ENCODE measurements at regions not wholly inside any gene's neighbourhood (a gene's known extent, or its start where the extent isn't known, plus 50 kb on each side); places are given as distances from the start of the nearest gene placed in this dataset.
"Not testable (repeated sequence)": the region's sequence is repeated elsewhere in the genome, so short reads cannot be mapped to it uniquely, and the experiment has no call there.

- DNase-seq (ENCODE audit: low spot score) = no peak
These were observed 138.5 kb upstream of the NETO1 start for GRCh38 chr18:73006331-73006730.

- no peak for DNase-seq (ENCODE audit: low spot score)
These were observed 136.5 kb upstream of the NETO1 start for GRCh38 chr18:73004260-73004659.

- DNase-seq (ENCODE audit: low spot score) = no peak
These were observed 132.3 kb upstream of the NETO1 start for GRCh38 chr18:72999971-73000607.

- no peak for DNase-seq (ENCODE audit: low spot score)
These were observed 127.8 kb upstream of the NETO1 start for GRCh38 chr18:72995558-72995957.

- no peak for DNase-seq (ENCODE audit: low spot score)
These were observed 125.5 kb upstream of the NETO1 start for GRCh38 chr18:72993250-72993649.

GRCh38 chr18:72991379-72991778 lies 123.6 kb upstream of the NETO1 start:
- no peak for DNase-seq (ENCODE audit: low spot score)

GRCh38 chr18:72987570-72987969 lies 119.8 kb upstream of the NETO1 start:
- not testable (repeated sequence) for DNase-seq (ENCODE audit: low spot score)

- no peak for DNase-seq (ENCODE audit: low spot score)
These were observed 118.3 kb upstream of the NETO1 start for GRCh38 chr18:72986103-72986502.

- DNase-seq (ENCODE audit: low spot score) = no peak
These were observed 117.9 kb upstream of the NETO1 start for GRCh38 chr18:72985686-72986085.

GRCh38 chr18:72984290-72984689 lies 116.5 kb upstream of the NETO1 start:
- no peak for DNase-seq (ENCODE audit: low spot score)

- no peak for DNase-seq (ENCODE audit: low spot score)
These were observed 106.1 kb upstream of the NETO1 start for GRCh38 chr18:72973841-72974240.

GRCh38 chr18:72965616-72966015 lies 97.8 kb upstream of the NETO1 start:
- DNase-seq (ENCODE audit: low spot score) = no peak

GRCh38 chr18:72958195-72958594 lies 90.4 kb upstream of the NETO1 start:
- not testable (repeated sequence) for DNase-seq (ENCODE audit: low spot score)

- no peak for DNase-seq (ENCODE audit: low spot score)
These were observed 80.7 kb upstream of the NETO1 start for GRCh38 chr18:72948439-72948838.

- DNase-seq (ENCODE audit: low spot score) = no peak
These were observed 75.0 kb upstream of the NETO1 start for GRCh38 chr18:72942766-72943165.

- no peak for DNase-seq (ENCODE audit: low spot score)
These were observed 73.2 kb upstream of the NETO1 start for GRCh38 chr18:72940986-72941385.

GRCh38 chr18:72940509-72940908 lies 72.7 kb upstream of the NETO1 start:
- DNase-seq (ENCODE audit: low spot score) = no peak

GRCh38 chr18:72935744-72936143 lies 68.0 kb upstream of the NETO1 start:
- DNase-seq (ENCODE audit: low spot score) = no peak

GRCh38 chr18:72922895-72923294 lies 55.1 kb upstream of the NETO1 start:
- no peak for DNase-seq (ENCODE audit: low spot score)

Small RNA genes lying in the stretch of these regions (small RNA-seq; reads per million reads assigned to genes)
- gene RN7SL401P = 0 reads per million in 2 experiments

All from SK-N-DZ (cell line).